Duodenal mucosa (tissue), 2 donors: ENCODE measurements at regions not wholly inside any gene's neighbourhood (a gene's known extent, or its start where the extent isn't known, plus 50 kb on each side); places are given as distances from the start of the nearest gene placed in this dataset.
"Not testable (repeated sequence)": the region's sequence is repeated elsewhere in the genome, so short reads cannot be mapped to it uniquely, and the experiment has no call there.

ENCODE experiments used
- H3K27ac ChIP-seq: one replicate; pipeline ENCODE4 v1.7.0; 2013; ENCODE audit warnings: low read depth, low read length
- H3K27me3 ChIP-seq, 2 donors: one replicate each; pipeline ENCODE4 v1.7.0; 2013; ENCODE audit warnings: low read length in 2 of 2, control low read depth in 1 of 2; ENCODE audit not compliant: insufficient read depth in 2 of 2, control insufficient read depth in 1 of 2
- H3K36me3 ChIP-seq, 2 donors: one replicate each; pipeline ENCODE4 v1.7.0; 2013; ENCODE audit warnings: low read length in 2 of 2, control low read depth in 1 of 2; ENCODE audit not compliant: insufficient read depth in 2 of 2, control insufficient read depth in 1 of 2
- H3K4me1 ChIP-seq, 2 donors: one replicate each; pipeline ENCODE4 v1.7.0; 2013; ENCODE audit warnings: low read length in 2 of 2, control low read depth in 1 of 2; ENCODE audit not compliant: insufficient read depth in 2 of 2, control insufficient read depth in 1 of 2
- H3K4me3 ChIP-seq, 2 donors: one replicate each; pipeline ENCODE4 v1.7.0; 2013; ENCODE audit warnings: low read length in 2 of 2, low read depth in 1 of 2
- H3K9ac ChIP-seq, 2 donors: one replicate each; pipeline ENCODE4 v1.7.0; 2013; ENCODE audit warnings: low read length in 2 of 2, low read depth in 1 of 2
- H3K9me3 ChIP-seq, 2 donors: one replicate each; pipeline ENCODE4 v1.7.0; 2013; ENCODE audit warnings: low read length in 2 of 2, control low read depth in 1 of 2; ENCODE audit not compliant: control insufficient read depth in 1 of 2

DNA sequence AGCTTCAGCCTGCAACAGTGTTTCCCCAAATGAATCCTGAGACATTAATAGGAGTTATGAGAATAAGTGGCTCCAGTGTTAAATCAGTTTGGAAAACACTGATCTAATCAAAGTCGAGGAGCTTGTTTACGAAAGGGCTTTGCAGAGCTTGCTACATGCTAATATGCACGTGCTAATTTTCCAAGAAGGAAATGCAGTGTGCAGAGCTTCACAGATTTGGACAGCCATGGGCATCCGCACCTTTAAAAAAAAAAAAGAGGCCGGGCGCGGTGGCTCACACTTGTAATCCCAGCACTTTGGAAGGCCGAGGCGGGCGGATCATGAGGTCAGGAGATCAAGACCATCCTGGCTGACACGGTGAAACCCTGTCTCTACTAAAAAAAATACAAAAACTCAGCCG, 79.7 kb upstream of the LMO2 start:
- not testable (repeated sequence) for H3K27ac ChIP-seq, H3K9me3 ChIP-seq, H3K9ac ChIP-seq, H3K4me3 ChIP-seq, H3K27me3 ChIP-seq, H3K36me3 ChIP-seq, H3K4me1 ChIP-seq

DNA sequence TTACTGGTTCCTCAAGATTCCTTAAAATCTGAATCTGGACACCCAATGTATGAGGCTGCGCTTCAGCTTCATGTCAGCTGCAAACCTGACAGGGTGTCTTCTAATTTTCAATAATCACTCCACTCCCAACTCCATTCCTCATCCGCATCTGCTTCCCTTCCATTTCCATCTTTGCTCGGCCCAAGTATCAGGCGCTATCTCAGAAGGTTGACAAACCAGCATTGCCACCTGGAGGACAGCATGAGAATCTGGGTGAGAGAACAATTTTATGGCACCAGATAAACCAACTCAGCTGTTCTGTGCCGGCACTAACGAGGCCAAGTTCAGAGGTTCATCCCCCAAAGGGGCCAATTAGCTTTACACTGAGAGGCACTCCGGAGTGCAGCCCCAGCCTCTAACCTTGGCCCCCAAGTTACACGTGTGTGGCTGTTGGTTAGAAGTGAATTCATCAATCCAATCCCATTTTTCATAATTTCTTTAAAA, 79.1 kb upstream of the LMO2 start:
- no peak overlapping the region for H3K27ac ChIP-seq
- H3K9me3 ChIP-seq = no peaks in the 10 kb centered on the region
- no peak overlapping the region for H3K4me3 ChIP-seq
- no peak overlapping the region for H3K9ac ChIP-seq
- H3K36me3 ChIP-seq = no peaks in the 10 kb centered on the region
- no peaks in the 10 kb centered on the region for H3K27me3 ChIP-seq
- H3K4me1 ChIP-seq = no peaks in the 10 kb centered on the region

DNA sequence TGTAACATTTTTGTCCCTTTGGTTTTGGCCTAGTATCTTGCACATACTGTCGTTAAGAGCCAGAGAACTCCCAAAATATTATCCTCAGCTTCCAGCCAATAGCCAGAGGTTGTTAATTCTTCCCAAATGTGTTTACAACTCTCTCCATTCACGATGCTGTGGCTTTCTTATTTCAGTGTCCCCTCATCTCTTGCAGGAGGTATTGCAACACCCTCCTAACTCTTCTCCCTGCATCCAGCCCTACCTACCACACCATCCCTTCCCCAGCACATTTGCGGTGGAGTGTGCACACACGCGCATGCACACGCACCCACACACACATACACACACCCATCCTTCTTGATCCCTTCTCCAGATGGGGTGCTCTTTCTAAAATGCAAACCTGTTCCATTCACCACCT, 75.6 kb upstream of the LMO2 start:
- Histone ChIP-seq H3K9ac (no peak overlapping the region), H3K27me3 (no peaks in the 10 kb centered on the region), H3K36me3 (no peaks in the 10 kb centered on the region), H3K27ac (no peak overlapping the region), H3K4me3 (no peak overlapping the region), H3K4me1 (no peaks in the 10 kb centered on the region), H3K9me3 (no peaks in the 10 kb centered on the region)

DNA sequence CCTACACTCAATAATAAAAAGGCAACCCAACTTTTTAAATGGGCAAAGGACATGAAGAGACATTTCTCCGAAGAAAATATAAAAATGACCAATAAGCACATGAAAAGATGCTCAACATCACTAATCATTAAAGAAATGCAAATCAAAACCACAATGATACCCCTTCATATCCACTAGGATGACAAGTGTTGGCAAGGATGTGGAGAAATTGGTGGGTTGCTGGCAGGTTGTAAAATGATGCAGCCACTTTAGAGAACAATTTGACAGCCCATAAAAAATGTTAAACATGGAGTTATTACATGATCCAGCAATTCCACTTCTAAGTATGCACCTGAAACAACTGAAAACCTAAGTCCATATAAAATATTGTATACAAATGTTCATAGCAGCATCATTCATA, 73.2 kb upstream of the LMO2 start:
- H3K9ac ChIP-seq = no peak overlapping the region
- no peak overlapping the region for H3K27ac ChIP-seq
- H3K27me3 ChIP-seq = no peaks in the 10 kb centered on the region
- no peak overlapping the region for H3K4me3 ChIP-seq
- H3K4me1 ChIP-seq = no peaks in the 10 kb centered on the region
- no peaks in the 10 kb centered on the region for H3K36me3 ChIP-seq
- no peaks in the 10 kb centered on the region for H3K9me3 ChIP-seq

DNA sequence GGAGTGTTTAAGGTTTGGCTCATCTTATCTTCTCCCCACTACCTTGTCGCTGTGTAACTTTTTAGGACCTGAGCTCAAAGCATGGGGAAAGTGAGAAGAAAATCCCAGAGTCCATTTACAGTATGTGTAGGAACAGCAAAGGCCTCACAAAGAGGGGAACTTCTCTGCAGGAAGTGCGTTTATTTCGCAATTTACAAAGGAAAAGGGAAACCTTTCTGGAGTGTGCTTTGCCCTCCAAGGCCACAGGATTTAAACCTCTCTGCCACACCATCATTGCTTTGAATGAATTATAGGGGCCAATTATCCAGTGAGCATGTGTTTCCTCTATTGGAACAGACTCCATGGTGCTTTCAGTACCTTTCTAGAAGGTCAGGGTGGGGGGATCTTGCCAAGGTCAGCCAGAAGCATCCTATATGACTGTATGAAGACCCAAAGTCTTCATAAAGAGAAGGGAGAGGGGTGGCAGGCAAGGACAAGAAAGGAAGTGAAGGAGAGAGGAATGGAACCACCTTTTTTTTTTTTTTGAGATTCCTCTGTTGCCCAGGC, 68.1 kb upstream of the LMO2 start:
- no peaks in the 10 kb centered on the region for H3K9me3 ChIP-seq
- H3K27me3 ChIP-seq = no peaks in the 10 kb centered on the region
- H3K27ac ChIP-seq = no peak overlapping the region
- no peak overlapping the region for H3K9ac ChIP-seq
- H3K4me1 ChIP-seq = no peaks in the 10 kb centered on the region
- no peak overlapping the region for H3K4me3 ChIP-seq
- no peaks in the 10 kb centered on the region for H3K36me3 ChIP-seq

DNA sequence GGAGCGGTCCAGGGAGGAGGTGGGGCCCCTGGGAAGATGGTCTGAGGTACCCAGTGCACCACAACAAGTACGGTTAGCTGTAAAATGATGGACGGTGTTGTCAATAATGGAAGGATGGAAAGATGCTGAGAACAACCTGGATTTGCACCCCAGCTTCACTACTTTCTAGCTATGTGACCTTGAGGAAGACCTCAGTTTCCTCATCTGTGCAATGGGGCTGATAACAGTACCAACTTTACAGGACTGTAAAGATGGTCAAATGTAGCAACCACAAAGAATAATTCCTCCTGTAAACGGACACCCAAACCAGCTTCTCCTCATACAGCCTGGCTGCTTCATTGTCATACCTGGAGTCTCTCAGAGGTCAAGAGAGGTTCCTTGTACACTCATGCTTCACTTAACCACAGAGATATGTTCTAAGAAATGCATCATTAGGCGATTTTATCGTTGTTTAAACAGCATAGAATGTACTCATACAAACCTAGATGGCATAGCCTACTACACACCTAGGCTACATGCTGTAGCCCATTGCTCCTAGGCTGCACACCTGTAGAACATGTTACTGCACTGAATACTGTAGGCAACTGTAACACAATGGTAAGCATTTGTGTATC, 65.5 kb upstream of the LMO2 start:
- Histone ChIP-seq H3K4me1 (no peaks in the 10 kb centered on the region), H3K9me3 (no peaks in the 10 kb centered on the region), H3K9ac (no peak overlapping the region), H3K27me3 (peaks cover 0 to 2% of the 10 kb centered on the region in 2 donors), H3K4me3 (no peak overlapping the region), H3K36me3 (no peaks in the 10 kb centered on the region), H3K27ac (no peak overlapping the region)

DNA sequence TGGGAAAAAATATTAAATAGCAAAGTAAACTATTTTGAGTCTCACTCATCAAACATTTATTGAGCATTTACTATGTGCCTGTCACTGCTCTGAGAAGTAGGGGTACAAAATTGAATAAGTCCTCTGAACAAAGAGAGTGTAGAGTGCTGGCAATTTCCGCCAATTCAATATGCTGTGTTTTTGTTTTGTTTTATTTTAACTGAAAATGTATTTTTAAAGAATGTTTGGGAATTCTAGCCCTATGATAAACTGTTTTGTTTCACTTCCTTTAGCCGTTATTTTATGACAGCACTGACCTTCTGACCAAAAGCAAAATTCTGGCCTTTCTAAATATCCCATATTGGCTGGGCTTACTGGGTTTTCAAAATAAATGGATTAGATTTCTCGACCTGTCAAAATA, 64.7 kb upstream of the LMO2 start:
- Histone ChIP-seq H3K4me3 (no peak overlapping the region), H3K36me3 (no peaks in the 10 kb centered on the region), H3K27me3 (peaks cover 0 to 2% of the 10 kb centered on the region in 2 donors), H3K9ac (no peak overlapping the region), H3K27ac (no peak overlapping the region), H3K4me1 (no peaks in the 10 kb centered on the region), H3K9me3 (no peaks in the 10 kb centered on the region)

DNA sequence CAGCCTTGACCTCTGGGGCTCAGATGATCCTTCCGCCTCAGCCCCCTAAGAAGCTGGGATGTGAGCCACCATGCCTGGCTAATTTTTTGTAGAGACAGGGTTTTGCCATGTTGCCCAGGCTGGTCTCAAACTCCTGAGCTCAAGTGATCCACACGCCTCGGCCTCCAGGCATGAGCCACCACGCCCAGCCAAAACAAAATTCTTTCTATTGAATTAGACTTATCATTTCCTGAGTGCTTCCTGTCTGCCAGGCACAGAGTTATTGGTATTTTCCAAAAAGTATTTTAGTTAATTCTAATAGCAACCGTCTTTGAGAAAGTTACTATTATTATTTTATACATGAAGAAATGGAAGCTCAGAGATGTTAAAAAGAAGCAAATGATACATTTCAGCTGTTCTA, 61.4 kb upstream of the LMO2 start:
- Histone ChIP-seq H3K36me3 (no peaks in the 10 kb centered on the region), H3K27ac (no peak overlapping the region), H3K4me3 (no peak overlapping the region), H3K9ac (no peak overlapping the region), H3K9me3 (no peaks in the 10 kb centered on the region), H3K4me1 (no peaks in the 10 kb centered on the region), H3K27me3 (peaks cover 0 to 2% of the 10 kb centered on the region in 2 donors)

DNA sequence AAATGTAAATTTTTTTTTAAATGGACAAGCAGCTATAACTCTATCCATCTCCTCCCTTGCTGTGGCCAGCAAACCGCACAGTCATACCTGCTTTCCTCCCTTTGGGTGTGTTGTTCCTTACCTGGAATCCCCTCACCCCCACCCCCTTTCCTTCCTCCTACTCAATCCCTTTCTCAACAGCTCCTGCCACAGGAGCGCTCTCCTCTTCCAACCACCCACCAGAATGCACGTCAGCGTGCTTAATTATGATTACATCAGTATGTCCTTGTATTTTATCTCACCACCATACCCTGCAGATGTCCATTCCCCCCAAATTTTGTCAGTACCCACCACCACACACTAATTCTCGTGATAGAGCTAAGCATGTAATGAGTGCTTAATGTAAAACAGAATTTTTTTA, 60.9 kb upstream of the LMO2 start:
- Histone ChIP-seq H3K9me3 (no peaks in the 10 kb centered on the region), H3K9ac (no peak overlapping the region), H3K4me1 (no peaks in the 10 kb centered on the region), H3K27ac (no peak overlapping the region), H3K36me3 (no peaks in the 10 kb centered on the region), H3K27me3 (peaks cover 0 to 2% of the 10 kb centered on the region in 2 donors), H3K4me3 (no peak overlapping the region)

DNA sequence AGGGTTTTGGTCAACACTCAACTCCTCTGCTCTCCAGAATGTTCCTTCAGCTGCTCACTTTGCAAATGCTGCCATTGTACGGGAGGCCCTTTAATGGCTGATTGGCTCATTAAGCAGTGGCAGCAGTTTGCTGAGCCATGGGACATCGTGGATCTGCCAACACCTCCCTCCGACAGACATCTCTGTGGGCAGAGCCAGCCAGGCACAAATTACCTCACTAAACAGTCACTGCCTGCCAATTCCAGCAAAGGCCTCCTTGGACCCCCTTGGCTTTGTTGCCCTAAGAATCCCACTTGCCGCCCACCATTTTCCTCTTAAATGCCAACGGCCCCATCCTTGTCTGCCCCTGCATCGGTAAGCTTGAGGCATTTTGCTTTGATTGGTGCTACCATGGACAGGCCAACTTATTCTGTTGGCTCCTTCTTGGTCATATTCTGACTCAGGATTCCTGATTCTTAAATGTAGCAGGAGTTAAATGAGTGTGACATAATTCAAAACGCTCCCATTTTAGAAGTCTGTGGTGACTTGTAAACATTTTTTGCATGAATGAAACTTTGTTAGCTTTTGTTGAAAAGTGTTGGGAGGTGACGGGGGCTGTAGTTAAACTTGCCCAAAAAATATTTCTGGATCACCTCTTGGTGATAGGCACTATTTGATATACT, 57.5 kb upstream of the LMO2 start:
- Histone ChIP-seq H3K4me1 (no peaks in the 10 kb centered on the region), H3K9ac (no peak overlapping the region), H3K4me3 (no peak overlapping the region), H3K36me3 (no peaks in the 10 kb centered on the region), H3K27me3 (peaks cover 0 to 2% of the 10 kb centered on the region in 2 donors), H3K9me3 (no peaks in the 10 kb centered on the region), H3K27ac (no peak overlapping the region)
